CD14-positive monocyte (primary cell): ENCODE measurements at regions not wholly inside any gene's neighbourhood (a gene's known extent, or its start where the extent isn't known, plus 50 kb on each side); places are given as distances from the start of the nearest gene placed in this dataset.

ENCODE experiments used
- DNase-seq, 3 donors: peaks; one replicate each; pipeline ENCODE4 v3.0.0-alpha.2; 2011 to 2022
- H2AFZ ChIP-seq: 2 replicates; pipeline ENCODE4 v1.6.0; 2012; ENCODE audit warnings: mild to moderate bottlenecking, low read depth, low read length, inconsistent platforms; ENCODE audit not compliant: insufficient read depth, poor library complexity, severe bottlenecking
- H3K27ac ChIP-seq, 2 donors: 1 replicate in 1 of 2; 2 replicates in 1 of 2; pipeline ENCODE4 v1.5.1; 2012 to 2013; ENCODE audit warnings: low read length in 2 of 2, control low read depth in 1 of 2, inconsistent platforms in 1 of 2, low read depth in 1 of 2, mild to moderate bottlenecking in 1 of 2
- H3K27me3 ChIP-seq, 2 donors: one replicate each; pipeline versions ENCODE4 v1.6.0 to v1.6.1; 2011 to 2013; ENCODE audit warnings: low read length in 2 of 2; ENCODE audit not compliant: control insufficient read depth in 2 of 2, insufficient read depth in 2 of 2
- H3K36me3 ChIP-seq, 2 donors: replicated peaks in 1 of 2; 1 replicate in 1 of 2; 2 replicates in 1 of 2; pipeline versions ENCODE4 v1.5.1 to v1.6.1; 2012 to 2013; ENCODE audit warnings: low read length in 2 of 2, control low read depth in 1 of 2, inconsistent platforms in 1 of 2, mild to moderate bottlenecking in 1 of 2; ENCODE audit not compliant: insufficient read depth in 2 of 2, control insufficient read depth in 1 of 2
- H3K4me1 ChIP-seq, 2 donors: 1 replicate in 1 of 2; 2 replicates in 1 of 2; pipeline versions ENCODE4 v1.5.1 to v1.6.1; 2012 to 2013; ENCODE audit warnings: low read length in 2 of 2, control low read depth in 1 of 2, inconsistent platforms in 1 of 2, mild to moderate bottlenecking in 1 of 2, moderate library complexity in 1 of 2; ENCODE audit not compliant: insufficient read depth in 2 of 2, control insufficient read depth in 1 of 2
- H3K4me2 ChIP-seq: replicated peaks from 2 replicates; pipeline ENCODE3; 2012; ENCODE audit warnings: low read length, moderate library complexity, mild to moderate bottlenecking; ENCODE audit not compliant: poor library complexity, severe bottlenecking; ENCODE audit errors: extremely low read depth
- H3K4me3 ChIP-seq, 3 experiments: fragments of 200-600 bp in 1 of 3; sonication (generic) in 1 of 3; replicated peaks in 1 of 3; 1 replicate in 2 of 3; 2 replicates in 1 of 3; pipeline ENCODE4 v1.5.1; 2011 to 2013; ENCODE audit warnings: low read length in 3 of 3, mild to moderate bottlenecking in 3 of 3, control low read depth in 2 of 3, low read depth in 2 of 3, inconsistent platforms in 1 of 3, moderate library complexity in 1 of 3
- H3K79me2 ChIP-seq: 2 replicates; pipeline ENCODE4 v1.6.0; 2012; ENCODE audit warnings: mild to moderate bottlenecking, control low read depth, inconsistent platforms, low read length, moderate library complexity; ENCODE audit not compliant: insufficient read depth
- H3K9ac ChIP-seq: 2 replicates; pipeline ENCODE4 v1.6.0; 2017; ENCODE audit warnings: low read length, mild to moderate bottlenecking; ENCODE audit not compliant: insufficient read depth, poor library complexity, severe bottlenecking
- H3K9me3 ChIP-seq, 2 donors: replicated peaks in 1 of 2; 1 replicate in 1 of 2; 2 replicates in 1 of 2; pipeline versions ENCODE4 v1.5.1 to v1.6.1; 2012 to 2013; ENCODE audit warnings: low read length in 2 of 2, control low read depth in 1 of 2; ENCODE audit not compliant: control insufficient read depth in 1 of 2, insufficient read depth in 1 of 2
- H4K20me1 ChIP-seq: 2 replicates; pipeline ENCODE4 v1.6.0; 2012; ENCODE audit warnings: mild to moderate bottlenecking, low read length, control low read depth, moderate library complexity; ENCODE audit not compliant: insufficient read depth
- H3K27ac Mint-ChIP-seq, 7 donors: one replicate each; pipeline ENCODE4 v1.8.0; 2020; ENCODE audit warnings: mild to moderate bottlenecking in 7 of 7, mixed read lengths in 7 of 7, moderate library complexity in 6 of 7, inconsistent platforms in 2 of 7
- H3K27me3 Mint-ChIP-seq, 3 donors: one replicate each; pipeline ENCODE4 v1.8.0; 2021 to 2022; ENCODE audit warnings: low read depth in 3 of 3, mild to moderate bottlenecking in 3 of 3, mixed read lengths in 3 of 3, moderate library complexity in 3 of 3, inconsistent platforms in 1 of 3
- H3K36me3 Mint-ChIP-seq, 2 donors: one replicate each; pipeline ENCODE4 v1.8.0; 2020; ENCODE audit warnings: mixed read lengths in 2 of 2, inconsistent platforms in 1 of 2, mild to moderate bottlenecking in 1 of 2
- H3K4me1 Mint-ChIP-seq: one replicate; pipeline ENCODE4 v1.8.0; 2020; ENCODE audit warnings: mild to moderate bottlenecking, mixed read lengths
- H3K4me3 Mint-ChIP-seq, 2 donors: one replicate each; pipeline ENCODE4 v1.8.0; 2020; ENCODE audit warnings: mild to moderate bottlenecking in 2 of 2, mixed read lengths in 2 of 2, moderate library complexity in 1 of 2
- H3K9me3 Mint-ChIP-seq, 7 donors: one replicate each; pipeline ENCODE4 v1.8.0; 2020 to 2022; ENCODE audit warnings: mixed read lengths in 7 of 7, mild to moderate bottlenecking in 6 of 7, moderate library complexity in 6 of 7, inconsistent platforms in 2 of 7
- CTCF ChIP-seq: fragments of 200-600 bp; IDR thresholded peaks from one replicate; pipeline ENCODE4 v1.8.0; 2022; ENCODE audit warnings: antibody characterized with exemption, mild to moderate bottlenecking
- WGBS: methylation state at CpG from one replicate; pipeline ENCODE4 v1.1.5; 2013; ENCODE audit warnings: missing lambda C conversion rate; ENCODE audit not compliant: insufficient coverage; 5-methylcytosine and 5-hydroxymethylcytosine counted together
- intact Hi-C, 2 donors: fragments of 100-400 bp; cut with micrococcal nuclease; formaldehyde crosslinking; loops; one replicate each; pipeline versions ENCODE4 v1.15.0 to v1.15.1; 2023

DNA sequence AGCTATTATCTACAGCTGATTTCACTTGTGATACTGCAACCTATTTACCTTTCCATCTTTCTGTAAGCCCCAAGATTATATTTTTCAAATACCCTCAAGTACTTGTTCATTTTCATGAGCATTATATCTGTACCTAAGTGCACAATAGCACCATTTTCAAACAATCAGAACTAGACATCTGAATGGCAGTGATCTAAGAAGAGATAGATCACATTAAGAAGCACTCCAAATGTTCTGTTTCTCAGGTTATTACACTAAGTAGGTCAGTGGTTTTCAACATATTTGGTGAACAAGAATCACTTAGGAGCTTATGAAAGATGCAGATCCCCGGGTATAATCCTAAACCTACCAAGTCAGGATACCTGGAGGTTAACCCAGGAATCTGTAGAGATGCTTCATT lies 872.7 kb downstream of the DCDC2C start:
- Histone ChIP-seq H3K9ac (no peak overlapping the region), H3K4me3 (no peak overlapping the region), H3K27me3 (no peaks in the 10 kb centered on the region), H3K79me2 (no peaks in the 10 kb centered on the region), H4K20me1 (no peaks in the 10 kb centered on the region), H2AFZ (no peak overlapping the region), H3K9me3 (peaks cover 9 to 15% of the 10 kb centered on the region in 2 donors), H3K27ac (no peak overlapping the region), H3K4me2 (no peak overlapping the region), H3K36me3 (no peaks in the 10 kb centered on the region), H3K4me1 (no peaks in the 10 kb centered on the region)
- DNase-seq, result no peak
- TF ChIP-seq CTCF, result no peak
- Mint-ChIP-seq H3K4me3 (no peak overlapping the region), H3K4me1 (no peaks in the 10 kb centered on the region), H3K36me3 (no peaks in the 10 kb centered on the region), H3K9me3 (peaks cover 0 to 10% (median 0%) of the 10 kb centered on the region in 7 donors), H3K27ac (no peak overlapping the region), H3K27me3 (no peaks in the 10 kb centered on the region)
- WGBS, result no CpG with 5 or more reads among the region's 1 CpG
- intact Hi-C loops, result no loop called here

GRCh38 chr2:4579977-4580376 lies 876.6 kb downstream of the DCDC2C start:
- Histone ChIP-seq H3K36me3 (no peaks in the 10 kb centered on the region), H3K79me2 (no peaks in the 10 kb centered on the region), H2AFZ (no peak overlapping the region), H3K4me1 (no peaks in the 10 kb centered on the region), H3K9ac (no peak overlapping the region), H3K4me3 (no peak overlapping the region), H3K27me3 (no peaks in the 10 kb centered on the region), H4K20me1 (no peaks in the 10 kb centered on the region), H3K9me3 (no peaks in the 10 kb centered on the region), H3K4me2 (no peak overlapping the region), H3K27ac (no peak overlapping the region)
- WGBS, result no CpG with 5 or more reads among the region's 3 CpGs
- no peaks in the 10 kb centered on the region for H3K36me3 Mint-ChIP-seq
- DNase-seq, result no peak
- peaks cover 0 to 1% (median 0%) of the 10 kb centered on the region in 3 donors for H3K27me3 Mint-ChIP-seq
- TF ChIP-seq CTCF, result no peak
- intact Hi-C loops, result no loop called here
- H3K4me3 Mint-ChIP-seq, result no peak overlapping the region
- H3K9me3 Mint-ChIP-seq, result peaks cover 0 to 3% (median 1%) of the 10 kb centered on the region in 7 donors
- H3K4me1 Mint-ChIP-seq, result no peaks in the 10 kb centered on the region
- H3K27ac Mint-ChIP-seq, result no peak overlapping the region
